ENCODE measurements at regions not wholly inside any gene's neighbourhood (a gene's known extent, or its start where the extent isn't known, plus 50 kb on each side); places are given as distances from the start of the nearest gene placed in this dataset. TPM values are rescaled to one million over a fixed set of nuclear protein-coding genes. Genes with fewer than 3 reads are reported as not detected.
"Not testable (repeated sequence)": the region's sequence is repeated elsewhere in the genome, so short reads cannot be mapped to it uniquely, and the experiment has no call there.

DNA sequence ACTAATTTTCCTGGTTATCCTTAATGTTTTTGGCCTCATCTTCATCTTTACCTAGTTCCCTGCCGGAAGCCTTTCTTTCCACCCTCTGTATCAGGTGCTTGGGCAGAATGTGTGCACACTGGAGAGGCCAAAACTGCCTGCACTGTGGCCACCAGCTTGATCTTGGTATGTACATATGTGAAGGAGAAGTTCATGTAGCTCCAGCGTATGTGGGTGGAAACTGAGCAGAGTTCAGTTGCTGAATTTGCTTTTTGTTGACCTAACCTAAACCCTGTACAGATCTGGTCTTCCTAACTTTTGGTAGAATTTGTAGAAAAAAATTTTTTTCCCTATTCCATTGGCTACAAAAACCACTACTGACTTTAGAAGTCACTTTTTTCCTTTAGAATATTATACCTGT, 65.9 kb upstream of the IGSF10 start:
- H3K4me1 Mint-ChIP-seq (ENCODE audit: low read depth) = no peaks in the 10 kb centered on the region
- intact Hi-C loops (cut with micrococcal nuclease) = no loop called here
- TF ChIP-seq, protein P1, sequence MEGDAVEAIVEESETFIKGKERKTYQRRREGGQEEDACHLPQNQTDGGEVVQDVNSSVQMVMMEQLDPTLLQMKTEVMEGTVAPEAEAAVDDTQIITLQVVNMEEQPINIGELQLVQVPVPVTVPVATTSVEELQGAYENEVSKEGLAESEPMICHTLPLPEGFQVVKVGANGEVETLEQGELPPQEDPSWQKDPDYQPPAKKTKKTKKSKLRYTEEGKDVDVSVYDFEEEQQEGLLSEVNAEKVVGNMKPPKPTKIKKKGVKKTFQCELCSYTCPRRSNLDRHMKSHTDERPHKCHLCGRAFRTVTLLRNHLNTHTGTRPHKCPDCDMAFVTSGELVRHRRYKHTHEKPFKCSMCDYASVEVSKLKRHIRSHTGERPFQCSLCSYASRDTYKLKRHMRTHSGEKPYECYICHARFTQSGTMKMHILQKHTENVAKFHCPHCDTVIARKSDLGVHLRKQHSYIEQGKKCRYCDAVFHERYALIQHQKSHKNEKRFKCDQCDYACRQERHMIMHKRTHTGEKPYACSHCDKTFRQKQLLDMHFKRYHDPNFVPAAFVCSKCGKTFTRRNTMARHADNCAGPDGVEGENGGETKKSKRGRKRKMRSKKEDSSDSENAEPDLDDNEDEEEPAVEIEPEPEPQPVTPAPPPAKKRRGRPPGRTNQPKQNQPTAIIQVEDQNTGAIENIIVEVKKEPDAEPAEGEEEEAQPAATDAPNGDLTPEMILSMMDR (IDR thresholded peaks at IDR 0.05) = no peak
- no peaks in the 10 kb centered on the region for H3K27me3 Mint-ChIP-seq
- POLR2A ChIA-PET = no interaction called here
- ATAC-seq (no peak), DNase-seq (no peak)
- H3K4me3 Mint-ChIP-seq = no peak overlapping the region
- CTCF ChIA-PET = interaction anchor here (0.7 kb wide), 1 partner anchor 27 kb away, joined by 3 read pairs; no protein-coding TSS in a partner anchor
- no peaks in the 10 kb centered on the region for H3K36me3 Mint-ChIP-seq (ENCODE audit: low read depth)
- no peaks in the 10 kb centered on the region for H3K9me3 Mint-ChIP-seq
- no peak overlapping the region for H3K27ac Mint-ChIP-seq

DNA sequence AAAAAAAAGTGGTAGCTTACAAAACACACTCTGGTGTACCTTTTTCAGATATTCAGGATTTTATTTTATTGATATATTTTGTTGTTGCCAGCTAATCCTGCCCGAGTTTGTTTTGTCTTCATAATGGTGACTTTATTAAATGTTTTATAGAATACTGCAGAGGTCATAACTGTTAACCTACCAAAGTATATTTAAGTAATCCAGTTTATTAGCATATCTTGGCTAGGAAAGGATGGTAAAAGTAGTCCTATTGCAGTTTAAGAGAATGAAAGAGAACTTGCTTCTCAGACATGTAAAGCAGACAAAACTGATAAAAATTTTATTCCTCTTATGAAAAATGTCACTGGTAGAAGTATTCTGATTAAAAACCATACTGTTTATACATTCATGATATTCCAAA, 59.2 kb upstream of the IGSF10 start:
- H3K4me1 Mint-ChIP-seq (ENCODE audit: low read depth) = no peaks in the 10 kb centered on the region
- CTCF ChIA-PET = no interaction called here

DNA sequence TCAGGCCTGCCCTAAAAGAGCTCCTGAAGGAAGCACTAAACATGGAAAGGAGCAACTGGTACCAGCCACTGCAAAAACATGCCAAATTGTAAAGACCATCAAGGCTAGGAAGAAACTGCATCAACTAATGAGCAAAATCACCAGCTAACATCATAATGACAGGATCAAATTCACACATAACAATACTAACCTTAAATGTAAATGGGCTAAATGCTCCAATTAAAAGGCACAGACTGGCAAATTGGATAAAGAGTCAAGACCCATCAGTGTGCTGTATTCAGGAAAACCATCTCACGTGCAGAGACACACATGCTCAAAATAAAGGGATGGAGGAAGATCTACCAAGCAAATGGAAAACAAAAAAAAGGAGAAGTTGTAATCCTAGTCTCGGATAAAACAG, 50.6 kb upstream of the IGSF10 start:
- intact Hi-C loops (cut with micrococcal nuclease); H3K27me3 Mint-ChIP-seq: not testable (repeated sequence)

More for the DNA sequence above, 59.2 kb upstream of the IGSF10 start:
- Mint-ChIP-seq H3K4me3 (no peak overlapping the region), H3K27me3 (peaks cover 6% of the 10 kb centered on the region), H3K36me3 (ENCODE audit: low read depth) (no peaks in the 10 kb centered on the region), H3K27ac (no peak overlapping the region), H3K9me3 (peaks cover 8% of the 10 kb centered on the region)
- intact Hi-C loops (cut with micrococcal nuclease) = no loop called here
- DNase-seq (no peak), ATAC-seq (no peak)
- POLR2A ChIA-PET = no interaction called here
- TF ChIP-seq, protein P1 (IDR thresholded peaks at IDR 0.05) = no peak

More for the DNA sequence above, 50.6 kb upstream of the IGSF10 start:
- H3K4me1 Mint-ChIP-seq (ENCODE audit: low read depth); CTCF ChIA-PET; POLR2A ChIA-PET; H3K36me3 Mint-ChIP-seq (ENCODE audit: low read depth); H3K9me3 Mint-ChIP-seq; DNase-seq; H3K4me3 Mint-ChIP-seq; H3K27ac Mint-ChIP-seq; ATAC-seq: not testable (repeated sequence)

Small RNAs in the stretch of these regions (microRNA-seq; reads per million reads assigned to microRNA genes)
- not detected for gene MIR5186 (ENCODE audit: borderline microRNAs expressed, borderline replicate concordance)

Measured in activated CD8-positive, alpha-beta T cell treated with anti-CD3 and anti-CD28 coated beads for 36 hours (primary cell).